SH-SY5Y (cell line): ENCODE measurements at regions not wholly inside any gene's neighbourhood (a gene's known extent, or its start where the extent isn't known, plus 50 kb on each side); places are given as distances from the start of the nearest gene placed in this dataset.

Source experiments
- GATA2 ChIP-seq: IDR thresholded peaks from 2 replicates; pipeline ENCODE4 v1.6.1; 2011; ENCODE audit warnings: mild to moderate bottlenecking, low read depth, low read length
- GATA3 ChIP-seq: IDR thresholded peaks from 2 replicates; pipeline ENCODE4 v1.6.1; 2011; ENCODE audit warnings: low read depth, mild to moderate bottlenecking, low read length, moderate library complexity

DNA sequence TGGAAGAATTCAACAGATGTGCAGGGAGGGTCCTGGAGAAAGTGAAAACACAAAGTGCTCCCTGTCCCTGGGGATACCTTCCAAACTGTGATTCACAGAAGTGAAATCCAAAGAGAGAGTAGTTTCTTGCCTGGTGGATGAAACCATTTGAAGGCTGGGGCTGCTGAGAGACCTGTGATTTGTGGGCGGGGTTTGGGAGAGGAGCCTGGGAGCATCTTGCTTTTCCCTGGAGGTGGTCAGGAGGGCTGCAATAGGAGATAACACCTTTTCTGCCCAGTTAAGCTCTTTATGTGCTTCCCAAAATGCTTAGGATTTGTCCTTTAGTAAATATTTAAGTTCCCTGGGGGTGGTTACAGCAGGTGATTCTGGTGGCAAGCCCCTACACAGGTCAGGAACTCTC, 105.3 kb upstream of the TPK1 start:
- TF ChIP-seq GATA2 (no peak), GATA3 (no peak)
